ENCODE measurements at regions not wholly inside any gene's neighbourhood (a gene's known extent, or its start where the extent isn't known, plus 50 kb on each side); places are given as distances from the start of the nearest gene placed in this dataset.

DNA sequence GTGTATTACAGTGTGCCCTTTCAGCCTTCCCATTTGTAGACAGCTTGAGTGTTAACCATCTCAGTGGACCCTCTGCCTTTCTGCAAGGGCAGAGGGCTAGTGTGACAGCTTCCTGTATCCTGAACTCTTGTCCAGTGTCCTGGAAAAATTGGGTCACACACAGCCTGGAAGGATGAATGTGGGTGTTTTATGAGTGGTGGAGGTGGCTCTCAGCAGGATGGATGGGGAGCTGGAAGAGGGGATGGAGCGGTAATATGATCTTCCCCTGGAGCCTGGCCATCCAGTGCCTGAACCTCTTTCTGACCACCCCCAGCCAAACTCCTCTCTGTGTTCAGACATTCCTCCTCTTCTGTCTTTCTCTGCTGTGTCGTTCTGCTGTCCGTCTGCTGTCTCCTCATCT is 113.0 kb downstream of the KIF4B start (continued):
- TF ChIP-seq CBX5 (IDR thresholded peaks at IDR 0.05; ENCODE audit: low read depth, low read length) (no peak), NANOG (IDR thresholded peaks at IDR 0.05; ENCODE audit: insufficient read depth, low read depth, low read length, poor library complexity, severe bottlenecking) (no peak), CHD1 (IDR thresholded peaks at IDR 0.05; ENCODE audit: low read depth, low read length) (no peak), CBX8 (IDR thresholded peaks at IDR 0.05; ENCODE audit: borderline replicate concordance, low read depth, low read length) (no peak), ZNF274 (IDR thresholded peaks at IDR 0.05; ENCODE audit: borderline replicate concordance, extremely low read depth, low read length) (no peak), TAF7 (optimal IDR thresholded peaks at IDR 0.05; ENCODE audit: borderline replicate concordance, low read depth, low read length) (no peak), RBBP5 (IDR thresholded peaks at IDR 0.05; ENCODE audit: borderline replicate concordance, low read depth, low read length) (no peak)

All from H1 (cell line).